ENCODE measurements at regions not wholly inside any gene's neighbourhood (a gene's known extent, or its start where the extent isn't known, plus 50 kb on each side); places are given as distances from the start of the nearest gene placed in this dataset.

GRCh38 chr1:193677874-193678273 is 491.5 kb upstream of the B3GALT2 start:
- no peak for DNase-seq (ENCODE audit: low read depth in 3 of 3)

GRCh38 chr1:193676996-193677549 is 490.7 kb upstream of the B3GALT2 start:
- DNase-seq (ENCODE audit: low read depth in 3 of 3) = no peak

- no peak for DNase-seq (ENCODE audit: low read depth in 3 of 3)
Measured at GRCh38 chr1:193674292-193674944, 488.0 kb upstream of the B3GALT2 start.

GRCh38 chr1:193666485-193667083 is 480.2 kb upstream of the B3GALT2 start:
- no peak for DNase-seq (ENCODE audit: low read depth in 3 of 3)

- no peak for DNase-seq (ENCODE audit: low read depth in 3 of 3)
Measured at GRCh38 chr1:193663965-193664364, 477.6 kb upstream of the B3GALT2 start.

- no peak for DNase-seq (ENCODE audit: low read depth in 3 of 3)
Measured at GRCh38 chr1:193662030-193662429, 475.6 kb upstream of the B3GALT2 start.

- DNase-seq (ENCODE audit: low read depth in 3 of 3) = no peak
Measured at GRCh38 chr1:193661385-193661784, 475.0 kb upstream of the B3GALT2 start.

GRCh38 chr1:193660428-193660827 is 474.0 kb upstream of the B3GALT2 start:
- DNase-seq (ENCODE audit: low read depth in 3 of 3) = no peak

- DNase-seq (ENCODE audit: low read depth in 3 of 3) = no peak
Measured at GRCh38 chr1:193658691-193659090, 472.3 kb upstream of the B3GALT2 start.

- DNase-seq (ENCODE audit: low read depth in 3 of 3) = no peak
Measured at GRCh38 chr1:193658081-193658480, 471.7 kb upstream of the B3GALT2 start.

GRCh38 chr1:193657552-193657951 is 471.1 kb upstream of the B3GALT2 start:
- DNase-seq (ENCODE audit: low read depth in 3 of 3) = no peak

GRCh38 chr1:193656841-193657240 is 470.4 kb upstream of the B3GALT2 start:
- DNase-seq (ENCODE audit: low read depth in 3 of 3) = no peak

- DNase-seq (ENCODE audit: low read depth in 3 of 3) = no peak
Measured at GRCh38 chr1:193654951-193655735, 468.7 kb upstream of the B3GALT2 start.

GRCh38 chr1:193649587-193649986 is 463.2 kb upstream of the B3GALT2 start:
- no peak for DNase-seq (ENCODE audit: low read depth in 3 of 3)

GRCh38 chr1:193634876-193635275 is 448.5 kb upstream of the B3GALT2 start:
- DNase-seq (ENCODE audit: low read depth in 3 of 3) = no peak

- DNase-seq (ENCODE audit: low read depth in 3 of 3) = no peak
Measured at GRCh38 chr1:193634470-193634869, 448.1 kb upstream of the B3GALT2 start.

GRCh38 chr1:193633991-193634390 is 447.6 kb upstream of the B3GALT2 start:
- no peak for DNase-seq (ENCODE audit: low read depth in 3 of 3)

GRCh38 chr1:193633093-193633492 is 446.7 kb upstream of the B3GALT2 start:
- no peak for DNase-seq (ENCODE audit: low read depth in 3 of 3)

- DNase-seq (ENCODE audit: low read depth in 3 of 3) = no peak
Measured at GRCh38 chr1:193631306-193631705, 444.9 kb upstream of the B3GALT2 start.

- DNase-seq (ENCODE audit: low read depth in 3 of 3) = no peak
Measured at GRCh38 chr1:193629875-193630274, 443.5 kb upstream of the B3GALT2 start.

- DNase-seq (ENCODE audit: low read depth in 3 of 3) = no peak
Measured at GRCh38 chr1:193626695-193627094, 440.3 kb upstream of the B3GALT2 start.

- DNase-seq (ENCODE audit: low read depth in 3 of 3) = no peak
Measured at GRCh38 chr1:193625255-193625654, 438.8 kb upstream of the B3GALT2 start.

- no peak for DNase-seq (ENCODE audit: low read depth in 3 of 3)
Measured at GRCh38 chr1:193619911-193620310, 433.5 kb upstream of the B3GALT2 start.
